ENCODE measurements at regions not wholly inside any gene's neighbourhood (a gene's known extent, or its start where the extent isn't known, plus 50 kb on each side); places are given as distances from the start of the nearest gene placed in this dataset.

DNA sequence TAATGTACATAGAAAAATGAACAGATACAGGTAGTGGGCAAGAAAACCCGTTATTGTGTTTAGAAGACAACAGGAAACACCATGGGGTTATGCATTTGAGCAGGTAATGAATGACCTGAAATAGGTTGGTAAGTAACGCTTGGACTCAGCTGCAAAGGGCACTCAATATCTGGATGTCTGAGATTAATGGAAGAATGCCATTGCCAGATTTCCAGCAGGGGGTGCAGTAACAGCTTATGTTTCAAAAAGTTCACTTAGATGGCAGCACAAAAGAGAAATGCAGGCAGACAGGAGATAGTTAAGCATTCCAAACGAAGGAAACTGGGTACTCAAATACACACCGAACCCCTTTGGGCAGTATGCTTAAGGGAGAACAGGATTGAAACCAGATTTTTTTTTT, 285.5 kb upstream of the VLDLR start:
- in situ Hi-C loops (cut with MboI) (no loop called here), intact Hi-C loops (cut with micrococcal nuclease; ENCODE audit: unreplicated experiment) (loop anchor here (1.0 kb wide), 1 partner anchor 392 kb away; no protein-coding TSS in a partner anchor)
- POLR2A ChIA-PET = no interaction called here
- CTCF ChIA-PET = interaction anchor here (1.0 kb wide), 1 partner anchor 392 kb away, joined by 8 read pairs; no protein-coding TSS in a partner anchor
- 10% methylated on average over 4 of the region's 4 CpGs for WGBS (ENCODE audit: insufficient coverage, insufficient replicate concordance, low lambda C conversion rate, missing lambda C conversion rate)
- no peaks in the 10 kb centered on the region for H4K20me1 ChIP-seq (ENCODE audit: control insufficient read depth, insufficient read depth)
- no peaks in the 10 kb centered on the region for H3K4me1 ChIP-seq (ENCODE audit: control insufficient read depth, insufficient read depth, low read length)
- H3K36me3 ChIP-seq (ENCODE audit: control insufficient read depth in 2 of 2, insufficient read depth in 2 of 2, low read length in 1 of 2) = no peaks in the 10 kb centered on the region
- no peaks in the 10 kb centered on the region for H3K9me3 ChIP-seq (replicated peaks; ENCODE audit: control insufficient read depth, insufficient read depth, low read length)
- ATAC-seq (peak; percentile 39; the same call in 1 of the 3 replicates), DNase-seq (ENCODE audit: low read depth, low spot score) (no peak), FAIRE-seq (no peak)
- RAD21 ChIA-PET (ENCODE audit: unreplicated experiment) = interaction anchor here (1.6 kb wide), 1 partner anchor 392 kb away, joined by 7 read pairs; no protein-coding TSS in a partner anchor
- no peaks in the 10 kb centered on the region; a peak in 1 of 4 replicates for H3K27me3 ChIP-seq (replicated peaks in 1 of 2; ENCODE audit: control insufficient read depth in 2 of 2, insufficient read depth in 2 of 2, low read length in 1 of 2)
- no TSS peak for BruUV-seq (replicated peaks)
- H3K9ac ChIP-seq (ENCODE audit: control insufficient read depth, insufficient read depth, low read length) = no peak overlapping the region
- H3K27ac ChIP-seq (ENCODE audit: control insufficient read depth, insufficient read depth) = no peak overlapping the region
- no peak overlapping the region for H3K4me3 ChIP-seq
- H3K79me2 ChIP-seq (ENCODE audit: control insufficient read depth, insufficient read depth, low read length) = no peaks in the 10 kb centered on the region
- no peak for TF ChIP-seq CEBPZ (IDR thresholded peaks at IDR 0.05; ENCODE audit: low read depth, low read length)
- no peak for TF ChIP-seq CBX5 (IDR thresholded peaks at IDR 0.05; ENCODE audit: low read depth)
- TF ChIP-seq RAD21 (IDR thresholded peaks at IDR 0.05; ENCODE audit: insufficient read depth, low read depth, low read length) = peak; percentile 34; the same call in 1 of the 2 replicates
- TF ChIP-seq STAT1 (conservative IDR thresholded peaks at IDR 0.05) = no peak
- TF ChIP-seq SMC3 (IDR thresholded peaks at IDR 0.05; ENCODE audit: borderline replicate concordance, low read length) = peak; percentile 34; the same call in 1 of the 2 replicates
- peak; percentile 12 to 30 (median 27); a peak in 3 of 6 replicates for TF ChIP-seq CTCF (IDR thresholded peaks at IDR 0.05 in 2 of 3, conservative IDR thresholded peaks at IDR 0.05 in 1 of 3; ENCODE audit: control insufficient read depth in 2 of 3, extremely low read depth in 1 of 3, insufficient read depth in 1 of 3, low read depth in 3 of 3, low read length in 3 of 3)
- SMC1A ChIA-PET (ENCODE audit: uncharacterized antibody, unreplicated experiment) = no interaction called here
- no peak overlapping the region for H3K4me2 ChIP-seq (ENCODE audit: control insufficient read depth, insufficient read depth)
- no peak overlapping the region for H2AFZ ChIP-seq (ENCODE audit: control insufficient read depth, low read depth, low read length)
